ENCODE measurements at regions not wholly inside any gene's neighbourhood (a gene's known extent, or its start where the extent isn't known, plus 50 kb on each side); places are given as distances from the start of the nearest gene placed in this dataset.

DNA sequence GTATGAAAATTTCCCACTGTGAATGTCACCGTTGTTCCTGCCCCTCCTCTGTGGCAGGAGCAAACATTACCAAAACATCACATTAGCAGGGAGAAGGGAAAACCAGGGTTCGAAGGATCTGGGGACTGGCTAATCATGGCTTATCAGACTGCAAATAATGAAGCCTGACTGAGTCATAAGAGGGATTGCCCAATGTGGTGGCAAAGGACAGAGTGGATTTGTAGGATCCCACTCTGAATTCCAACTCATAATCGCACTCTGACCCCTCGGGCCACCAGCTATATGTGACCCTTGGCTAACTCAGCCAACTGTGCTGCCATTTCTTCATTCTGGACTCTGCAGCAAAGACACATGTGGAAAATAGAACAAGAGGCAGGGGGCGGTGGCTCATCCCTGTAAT lies 347.3 kb upstream of the AUTS2 start:
- no peak for TF ChIP-seq JUND (IDR thresholded peaks at IDR 0.05; ENCODE audit: low read depth)
- DNase-seq (ENCODE audit: low read depth in 1 of 2, low spot score in 1 of 2), result no peak
- in situ Hi-C loops (cut with HindIII; ENCODE audit: low pct_unique_long_range_greater_than_20kb, low sequenced_read_pairs), result no loop called here

DNA sequence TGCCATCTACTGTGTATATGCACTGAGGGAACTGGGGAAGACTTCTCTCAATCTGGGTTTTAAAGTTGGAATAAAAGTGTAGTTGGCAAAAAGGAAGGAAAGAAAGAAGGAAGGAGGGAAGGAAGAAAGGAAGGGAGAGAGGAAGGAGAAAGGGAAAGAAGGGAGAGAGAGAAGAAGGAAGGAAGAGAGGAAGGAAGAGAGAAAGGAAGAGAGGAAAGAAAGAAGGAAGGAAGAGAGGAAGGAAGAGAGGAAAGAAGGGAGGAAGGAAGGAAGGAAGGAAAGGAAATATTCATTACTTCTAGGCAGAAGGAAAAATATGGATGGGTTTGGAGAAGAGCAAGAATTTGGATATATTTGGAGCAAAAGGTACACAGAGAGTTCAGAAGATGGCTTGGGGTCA lies 343.6 kb upstream of the AUTS2 start:
- DNase-seq (ENCODE audit: low read depth in 1 of 2, low spot score in 1 of 2), result no peak
- in situ Hi-C loops (cut with HindIII; ENCODE audit: low pct_unique_long_range_greater_than_20kb, low sequenced_read_pairs), result no loop called here
- no peak for TF ChIP-seq JUND (IDR thresholded peaks at IDR 0.05; ENCODE audit: low read depth)

DNA sequence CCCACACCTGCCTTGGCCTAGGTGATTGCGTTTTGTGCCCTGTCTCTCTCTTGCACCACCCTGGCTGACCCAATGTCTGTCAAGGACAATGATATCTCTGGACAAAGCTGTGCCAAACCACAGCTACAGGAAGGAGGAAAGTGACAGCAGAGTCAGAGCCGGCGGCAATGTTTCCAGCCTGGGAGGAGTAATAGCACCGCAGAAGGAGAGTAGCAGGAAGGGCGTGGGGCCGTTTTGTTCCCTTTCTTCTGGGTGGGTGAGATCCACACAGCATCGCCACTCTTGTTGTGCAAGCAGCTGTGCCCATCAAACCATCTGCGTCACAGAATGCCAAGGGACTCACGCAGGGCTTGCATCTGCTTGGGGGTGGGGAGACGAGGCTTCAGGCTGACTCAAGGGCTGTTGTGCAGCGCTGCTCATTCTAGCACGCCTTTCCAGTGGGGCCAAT lies 341.6 kb upstream of the AUTS2 start:
- no peak for TF ChIP-seq JUND (IDR thresholded peaks at IDR 0.05; ENCODE audit: low read depth)
- DNase-seq (ENCODE audit: low read depth in 1 of 2, low spot score in 1 of 2), result peak in 1 of 2 experiments; percentile 29
- in situ Hi-C loops (cut with HindIII; ENCODE audit: low pct_unique_long_range_greater_than_20kb, low sequenced_read_pairs), result no loop called here

DNA sequence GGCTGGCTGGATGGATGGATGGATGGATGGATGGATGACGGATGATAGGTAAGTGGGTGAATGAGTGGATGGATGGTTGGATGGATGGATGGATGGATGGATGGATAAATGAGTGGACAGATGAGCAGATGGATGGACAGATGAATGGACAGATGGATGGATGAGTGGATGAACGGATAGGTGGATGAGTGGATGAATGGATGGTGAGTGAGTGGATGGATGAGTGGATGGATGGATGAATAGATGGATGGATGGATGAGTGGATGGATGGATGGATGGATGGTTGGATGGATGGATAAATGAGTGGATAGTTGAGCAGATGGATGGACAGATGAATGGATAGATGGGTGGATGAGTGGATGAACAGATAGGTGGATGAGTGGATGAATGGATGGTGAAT lies 340.7 kb upstream of the AUTS2 start:
- no peak for DNase-seq (ENCODE audit: low read depth in 1 of 2, low spot score in 1 of 2)
- no peak for TF ChIP-seq JUND (IDR thresholded peaks at IDR 0.05; ENCODE audit: low read depth)
- in situ Hi-C loops (cut with HindIII; ENCODE audit: low pct_unique_long_range_greater_than_20kb, low sequenced_read_pairs), result no loop called here

DNA sequence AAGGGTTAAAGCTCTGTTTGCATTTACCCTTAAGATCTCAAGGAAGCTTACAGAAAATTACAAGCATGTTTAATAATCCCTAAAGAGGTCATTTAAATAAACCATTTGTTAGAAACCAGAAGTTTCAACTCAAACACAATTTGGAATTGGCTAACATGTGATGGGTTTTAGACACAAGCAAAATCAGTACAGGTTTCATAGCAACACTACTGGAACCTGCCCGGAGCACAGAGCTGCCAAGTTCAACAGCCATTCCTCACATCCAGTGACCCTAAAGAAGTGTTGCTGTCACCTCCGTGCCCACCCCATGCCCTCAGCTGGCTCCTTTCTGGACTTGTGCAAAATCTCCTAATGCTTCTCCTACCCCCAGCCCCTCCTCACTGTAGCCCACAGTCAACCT lies 338.8 kb upstream of the AUTS2 start:
- no peak for DNase-seq (ENCODE audit: low read depth in 1 of 2, low spot score in 1 of 2)
- TF ChIP-seq JUND (IDR thresholded peaks at IDR 0.05; ENCODE audit: low read depth), result no peak
- in situ Hi-C loops (cut with HindIII; ENCODE audit: low pct_unique_long_range_greater_than_20kb, low sequenced_read_pairs), result no loop called here

DNA sequence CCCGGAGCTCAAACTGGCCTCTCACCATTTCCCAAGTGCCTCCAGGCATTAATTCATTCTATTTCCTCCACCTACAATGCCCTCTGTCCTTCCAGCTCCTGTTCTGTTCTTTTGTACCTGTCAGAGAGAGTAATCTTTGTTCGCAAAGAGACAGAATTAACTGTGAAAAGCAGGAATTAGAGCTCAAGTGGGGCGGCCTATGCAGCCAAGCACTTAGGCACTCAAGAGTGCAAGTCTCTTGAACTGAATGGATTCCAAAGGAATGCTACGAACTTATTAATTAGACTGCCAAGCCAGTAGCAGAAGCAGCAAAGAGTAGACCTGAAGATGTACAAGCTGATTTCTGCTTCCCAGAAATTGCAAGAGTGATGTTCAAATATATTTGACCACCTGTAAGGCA lies 338.3 kb upstream of the AUTS2 start:
- no peak for TF ChIP-seq JUND (IDR thresholded peaks at IDR 0.05; ENCODE audit: low read depth)
- DNase-seq (ENCODE audit: low read depth in 1 of 2, low spot score in 1 of 2), result no peak
- in situ Hi-C loops (cut with HindIII; ENCODE audit: low pct_unique_long_range_greater_than_20kb, low sequenced_read_pairs), result no loop called here

DNA sequence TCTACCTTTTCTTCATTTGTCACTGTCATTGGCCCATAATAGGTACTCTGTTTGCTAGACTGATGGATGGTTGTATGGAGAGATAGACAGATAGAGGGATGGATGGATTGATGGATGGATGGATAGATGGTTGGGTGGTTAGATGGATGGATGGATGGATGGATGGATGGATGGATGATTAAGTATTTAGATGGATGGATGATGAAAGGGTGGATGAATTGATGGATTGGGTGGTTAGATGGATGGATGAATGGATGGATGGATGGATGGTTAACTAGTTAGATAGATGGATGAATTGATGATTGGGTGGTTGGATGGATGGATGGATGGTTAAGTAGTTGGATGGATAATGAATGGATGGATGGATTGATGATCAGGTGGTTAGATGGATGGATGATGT lies 334.7 kb upstream of the AUTS2 start:
- TF ChIP-seq JUND (IDR thresholded peaks at IDR 0.05; ENCODE audit: low read depth), result no peak
- in situ Hi-C loops (cut with HindIII; ENCODE audit: low pct_unique_long_range_greater_than_20kb, low sequenced_read_pairs), result no loop called here

DNA sequence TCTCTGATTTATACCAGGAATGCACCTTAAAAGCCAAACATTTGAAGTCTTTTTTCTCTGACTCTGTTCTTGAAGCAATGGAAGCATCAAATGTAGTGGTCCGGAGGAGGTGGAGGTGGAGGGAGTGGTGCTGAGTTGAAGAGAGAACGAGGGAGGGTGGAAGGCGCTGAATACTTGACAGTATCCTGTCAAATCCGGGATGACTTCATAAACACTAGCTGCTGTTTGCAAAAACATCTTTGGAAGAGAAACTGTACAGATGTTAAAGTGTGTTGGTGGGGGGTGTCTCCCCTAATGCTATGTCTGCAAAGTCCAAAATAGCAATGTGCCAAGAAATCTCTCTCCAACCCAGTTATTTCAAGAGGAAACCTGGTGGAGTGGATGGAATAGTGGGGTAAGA lies 328.5 kb upstream of the AUTS2 start:
- in situ Hi-C loops (cut with HindIII; ENCODE audit: low pct_unique_long_range_greater_than_20kb, low sequenced_read_pairs), result no loop called here
- TF ChIP-seq JUND (IDR thresholded peaks at IDR 0.05; ENCODE audit: low read depth), result no peak
- DNase-seq (ENCODE audit: low read depth in 1 of 2, low spot score in 1 of 2), result no peak

More for the DNA sequence above, 334.7 kb upstream of the AUTS2 start:
- DNase-seq (ENCODE audit: low read depth in 1 of 2, low spot score in 1 of 2), result no peak

DNA sequence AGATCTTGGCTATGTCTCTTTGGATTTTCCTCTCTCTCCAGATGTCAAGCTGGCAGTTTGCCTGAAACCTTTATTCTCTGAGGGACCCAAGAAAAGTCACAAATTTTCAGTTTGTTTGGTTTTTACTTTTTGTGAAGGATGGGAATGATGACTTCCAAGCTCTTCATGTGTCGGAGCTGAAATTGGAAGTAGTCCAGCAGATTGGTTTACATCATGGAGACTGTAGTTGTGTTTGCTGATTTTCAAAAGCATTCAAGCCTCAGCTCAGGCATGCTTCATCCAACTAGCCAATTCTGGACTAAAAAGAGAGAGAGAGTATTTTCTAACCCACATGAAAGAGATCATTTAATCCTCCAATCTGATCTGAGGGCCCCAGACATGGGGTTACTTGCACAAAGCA lies 326.2 kb upstream of the AUTS2 start:
- TF ChIP-seq JUND (IDR thresholded peaks at IDR 0.05; ENCODE audit: low read depth), result no peak
- in situ Hi-C loops (cut with HindIII; ENCODE audit: low pct_unique_long_range_greater_than_20kb, low sequenced_read_pairs), result no loop called here

DNA sequence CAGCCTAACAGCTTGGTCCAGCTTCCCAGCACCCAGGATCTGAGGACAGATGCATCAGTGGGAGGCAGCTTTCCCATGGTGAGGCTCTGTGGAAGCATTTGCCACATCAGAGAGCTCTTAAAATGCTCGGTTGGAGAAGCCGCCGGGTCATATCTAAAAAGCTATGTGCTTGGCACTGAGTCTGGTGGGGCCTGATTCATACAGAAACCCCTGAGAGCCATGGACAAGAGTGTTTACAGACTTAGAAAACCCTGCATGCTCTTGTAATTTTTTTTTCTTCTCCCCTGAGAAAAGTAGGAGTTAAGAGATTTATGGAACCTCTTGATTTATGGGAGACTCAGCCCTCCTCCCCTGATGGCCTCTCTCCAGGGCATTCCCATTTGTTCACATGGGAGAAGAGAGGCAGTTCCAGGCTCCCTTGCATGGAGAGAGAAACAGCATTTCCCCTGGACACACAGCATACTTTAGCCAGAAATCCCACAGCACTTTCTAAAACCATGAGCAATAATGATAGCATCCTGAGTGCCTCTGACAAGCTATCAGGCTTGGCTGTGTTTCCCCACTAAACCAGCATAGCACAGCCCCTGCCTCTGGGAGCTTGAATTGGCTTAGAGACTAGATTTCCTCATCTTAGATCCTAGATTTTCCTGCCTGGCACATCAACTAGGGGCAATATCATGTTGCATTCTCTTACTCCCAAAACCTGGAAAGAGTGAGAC lies 322.1 kb upstream of the AUTS2 start:
- no peak for DNase-seq (ENCODE audit: low read depth in 1 of 2, low spot score in 1 of 2)
- TF ChIP-seq JUND (IDR thresholded peaks at IDR 0.05; ENCODE audit: low read depth), result no peak
- in situ Hi-C loops (cut with HindIII; ENCODE audit: low pct_unique_long_range_greater_than_20kb, low sequenced_read_pairs), result no loop called here

More for the DNA sequence above, 326.2 kb upstream of the AUTS2 start:
- no peak for DNase-seq (ENCODE audit: low read depth in 1 of 2, low spot score in 1 of 2)

DNA sequence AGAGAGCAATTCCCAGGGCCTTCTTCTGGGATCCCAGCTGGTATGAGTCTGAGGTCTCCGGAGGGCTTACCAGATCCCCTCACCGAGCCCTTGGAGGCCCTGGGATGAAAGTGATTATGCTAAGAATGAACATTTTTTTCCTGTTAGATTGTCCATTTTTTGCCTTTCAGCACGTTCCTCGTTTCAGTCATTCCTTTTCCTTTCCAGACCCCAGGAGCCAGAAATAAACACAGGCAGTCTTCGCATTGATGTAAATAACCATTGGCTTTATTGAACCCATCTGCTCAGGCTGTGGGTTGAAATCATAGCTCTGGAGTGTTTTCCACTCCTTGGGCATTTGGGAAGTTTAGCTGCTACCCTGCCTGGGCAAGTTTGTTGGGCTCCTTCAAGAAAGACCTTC lies 320.9 kb upstream of the AUTS2 start:
- in situ Hi-C loops (cut with HindIII; ENCODE audit: low pct_unique_long_range_greater_than_20kb, low sequenced_read_pairs), result no loop called here
- no peak for TF ChIP-seq JUND (IDR thresholded peaks at IDR 0.05; ENCODE audit: low read depth)
- no peak for DNase-seq (ENCODE audit: low read depth in 1 of 2, low spot score in 1 of 2)

DNA sequence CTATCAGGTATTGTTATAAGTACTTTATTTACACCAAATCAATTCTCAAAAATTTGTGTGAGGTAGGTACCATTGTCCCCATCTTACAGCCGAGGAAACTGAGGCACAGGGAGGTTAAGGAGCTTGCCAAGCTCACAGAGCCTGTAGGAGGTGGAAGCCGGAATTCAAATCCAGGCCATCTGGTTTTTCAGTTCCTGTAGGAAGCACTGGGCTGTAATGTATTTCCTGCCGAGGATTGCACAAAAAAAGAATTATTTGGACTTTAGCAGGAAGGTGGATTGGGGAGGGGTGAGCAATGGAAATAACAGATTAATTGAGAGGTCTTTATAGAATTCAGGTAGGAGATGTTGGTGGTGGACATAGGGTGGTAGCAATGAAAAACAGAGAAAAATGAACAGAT lies 315.3 kb upstream of the AUTS2 start:
- in situ Hi-C loops (cut with HindIII; ENCODE audit: low pct_unique_long_range_greater_than_20kb, low sequenced_read_pairs), result no loop called here

DNA sequence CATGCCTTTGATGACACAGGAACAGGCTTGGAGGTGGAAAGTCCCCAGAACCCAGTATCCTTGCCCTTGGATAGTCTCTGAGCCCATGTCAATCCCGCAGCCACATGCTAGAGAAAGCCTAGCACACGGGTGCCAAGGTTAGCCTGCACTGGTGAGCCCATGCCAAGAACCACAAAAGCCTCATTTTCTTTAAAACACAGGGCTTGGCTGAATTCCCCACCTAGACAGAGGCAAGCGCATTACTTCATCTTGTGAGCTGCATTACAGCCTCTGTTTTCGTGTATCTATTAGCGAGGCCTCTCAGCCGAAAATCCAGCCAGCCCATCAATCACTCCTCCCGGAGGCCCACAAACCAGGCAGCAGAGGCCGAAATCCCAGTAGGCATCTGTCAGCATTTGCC lies 314.9 kb upstream of the AUTS2 start:
- in situ Hi-C loops (cut with HindIII; ENCODE audit: low pct_unique_long_range_greater_than_20kb, low sequenced_read_pairs), result no loop called here
- TF ChIP-seq JUND (IDR thresholded peaks at IDR 0.05; ENCODE audit: low read depth), result no peak
- no peak for DNase-seq (ENCODE audit: low read depth in 1 of 2, low spot score in 1 of 2)

More for the DNA sequence above, 315.3 kb upstream of the AUTS2 start:
- DNase-seq (ENCODE audit: low read depth in 1 of 2, low spot score in 1 of 2), result no peak
- no peak for TF ChIP-seq JUND (IDR thresholded peaks at IDR 0.05; ENCODE audit: low read depth)

DNA sequence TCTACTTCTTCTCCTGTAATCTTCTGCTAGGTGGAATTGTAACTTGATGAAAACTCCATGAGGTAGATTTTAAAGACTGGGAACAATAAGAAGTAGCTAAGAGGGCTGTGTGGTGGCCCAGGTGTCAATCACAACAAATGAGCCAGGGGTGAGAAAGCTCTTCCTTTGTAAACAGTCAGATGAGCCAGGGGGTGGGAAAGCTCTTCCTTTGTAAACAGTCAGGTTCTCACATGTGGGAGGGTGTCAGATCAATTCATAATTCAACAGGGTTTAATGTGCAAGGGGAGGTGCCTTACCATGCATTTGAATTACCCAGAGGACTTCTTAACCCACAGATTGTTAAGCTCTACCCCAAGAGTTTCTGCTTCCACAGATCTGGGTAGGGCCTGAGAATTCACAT lies 312.4 kb upstream of the AUTS2 start:
- TF ChIP-seq JUND (IDR thresholded peaks at IDR 0.05; ENCODE audit: low read depth), result no peak
- in situ Hi-C loops (cut with HindIII; ENCODE audit: low pct_unique_long_range_greater_than_20kb, low sequenced_read_pairs), result no loop called here
- no peak for DNase-seq (ENCODE audit: low read depth in 1 of 2, low spot score in 1 of 2)
